Neuronal stem cell (in vitro differentiated cells): ENCODE measurements at regions not wholly inside any gene's neighbourhood (a gene's known extent, or its start where the extent isn't known, plus 50 kb on each side); places are given as distances from the start of the nearest gene placed in this dataset.

Experiments
- DNase-seq: peaks from one replicate; pipeline ENCODE4 v3.0.0-alpha.2; 2013; ENCODE audit warnings: low spot score
- H2AFZ ChIP-seq: one replicate; pipeline ENCODE4 v1.6.1; 2013; ENCODE audit warnings: mild to moderate bottlenecking, low read length, inconsistent platforms
- H2AK5ac ChIP-seq: 2 replicates; pipeline ENCODE4 v1.6.1; 2013; ENCODE audit warnings: low read depth, mild to moderate bottlenecking, inconsistent platforms, low read length, moderate library complexity, mixed read lengths
- H2BK120ac ChIP-seq: 2 replicates; pipeline ENCODE4 v1.6.1; 2013; ENCODE audit warnings: low read depth, mild to moderate bottlenecking, inconsistent platforms, low read length, moderate library complexity, mixed read lengths
- H2BK12ac ChIP-seq: one replicate; pipeline ENCODE4 v1.6.1; 2013; ENCODE audit warnings: low read length, inconsistent platforms
- H2BK15ac ChIP-seq: 2 replicates; pipeline ENCODE4 v1.6.1; 2013; ENCODE audit warnings: mild to moderate bottlenecking, low read length, inconsistent platforms, mixed read lengths
- H2BK5ac ChIP-seq: one replicate; pipeline ENCODE4 v1.6.1; 2013; ENCODE audit warnings: inconsistent platforms, mild to moderate bottlenecking, low read length, moderate library complexity
- H3K14ac ChIP-seq: one replicate; pipeline ENCODE4 v1.6.1; 2013; ENCODE audit warnings: low read length, inconsistent platforms
- H3K18ac ChIP-seq: 2 replicates; pipeline ENCODE4 v1.6.1; 2013; ENCODE audit warnings: low read length, inconsistent platforms
- H3K23ac ChIP-seq: 2 replicates; pipeline ENCODE4 v1.6.1; 2013; ENCODE audit warnings: low read depth, mild to moderate bottlenecking, mixed read lengths, low read length, inconsistent platforms; ENCODE audit not compliant: poor library complexity
- H3K27ac ChIP-seq: replicated peaks from 3 replicates; pipeline ENCODE4 v1.5.1; 2013; ENCODE audit warnings: low read length, inconsistent platforms
- H3K27me3 ChIP-seq, 3 experiments: 2 replicates each; pipeline ENCODE4 v1.6.1; 2013; ENCODE audit warnings: low read length in 3 of 3, mild to moderate bottlenecking in 2 of 3, inconsistent platforms in 1 of 3, low read depth in 1 of 3, mixed read lengths in 1 of 3, moderate library complexity in 1 of 3; ENCODE audit not compliant: control insufficient read depth in 3 of 3, insufficient read depth in 3 of 3
- H3K36me3 ChIP-seq, 2 donors: replicated peaks in 1 of 2; 2 replicates each; pipeline ENCODE4 v1.6.1; 2013; ENCODE audit warnings: low read length in 2 of 2; ENCODE audit not compliant: control insufficient read depth in 2 of 2, insufficient read depth in 2 of 2
- H3K4ac ChIP-seq: 2 replicates; pipeline ENCODE4 v1.6.1; 2013; ENCODE audit warnings: inconsistent platforms, mild to moderate bottlenecking, low read length, moderate library complexity
- H3K4me1 ChIP-seq, 2 donors: 1 replicate in 1 of 2; 2 replicates in 1 of 2; pipeline ENCODE4 v1.6.1; 2013; ENCODE audit warnings: low read length in 2 of 2, low read depth in 1 of 2; ENCODE audit not compliant: control insufficient read depth in 2 of 2, insufficient read depth in 1 of 2
- H3K4me2 ChIP-seq: one replicate; pipeline ENCODE4 v1.6.1; 2013; ENCODE audit warnings: mild to moderate bottlenecking, low read length, inconsistent platforms; ENCODE audit not compliant: insufficient read depth, poor library complexity, severe bottlenecking
- H3K4me3 ChIP-seq, 2 donors: 2 replicates each; pipeline ENCODE4 v1.5.1; 2013; ENCODE audit warnings: low read length in 2 of 2, mild to moderate bottlenecking in 2 of 2, inconsistent platforms in 1 of 2, moderate library complexity in 1 of 2
- H3K79me1 ChIP-seq: one replicate; pipeline ENCODE4 v1.6.1; 2013; ENCODE audit warnings: low read depth, mild to moderate bottlenecking, inconsistent platforms, low read length, moderate library complexity
- H3K9ac ChIP-seq: one replicate; pipeline ENCODE4 v1.6.1; 2013; ENCODE audit warnings: mild to moderate bottlenecking, low read depth, low read length, inconsistent platforms; ENCODE audit not compliant: poor library complexity
- H3K9me3 ChIP-seq, 2 donors: replicated peaks in 1 of 2; 2 replicates each; pipeline versions ENCODE3 to v1.6.1; 2013; ENCODE audit warnings: low read length in 2 of 2, mild to moderate bottlenecking in 2 of 2, inconsistent platforms in 1 of 2, low read depth in 1 of 2, mixed read lengths in 1 of 2, moderate library complexity in 1 of 2; ENCODE audit not compliant: control insufficient read depth in 2 of 2, insufficient read depth in 1 of 2
- H4K8ac ChIP-seq: one replicate; pipeline ENCODE4 v1.6.1; 2013; ENCODE audit warnings: low read depth, mild to moderate bottlenecking, inconsistent platforms, low read length, moderate library complexity
- H4K91ac ChIP-seq: one replicate; pipeline ENCODE4 v1.6.1; 2013; ENCODE audit warnings: low read length, low read depth, mild to moderate bottlenecking, inconsistent platforms; ENCODE audit not compliant: poor library complexity
- WGBS, 2 donors: extraction: QIAGEN DNeasy Blood & Tissue Kit; methylation state at CpG; one replicate each; pipeline ENCODE4 v1.1.7; 2013; ENCODE audit warnings: missing lambda C conversion rate in 2 of 2, mixed read lengths in 1 of 2; ENCODE audit not compliant: insufficient read length in 2 of 2, insufficient replicate concordance in 1 of 2; ENCODE audit errors: extremely low coverage in 2 of 2; 5-methylcytosine and 5-hydroxymethylcytosine counted together

DNA sequence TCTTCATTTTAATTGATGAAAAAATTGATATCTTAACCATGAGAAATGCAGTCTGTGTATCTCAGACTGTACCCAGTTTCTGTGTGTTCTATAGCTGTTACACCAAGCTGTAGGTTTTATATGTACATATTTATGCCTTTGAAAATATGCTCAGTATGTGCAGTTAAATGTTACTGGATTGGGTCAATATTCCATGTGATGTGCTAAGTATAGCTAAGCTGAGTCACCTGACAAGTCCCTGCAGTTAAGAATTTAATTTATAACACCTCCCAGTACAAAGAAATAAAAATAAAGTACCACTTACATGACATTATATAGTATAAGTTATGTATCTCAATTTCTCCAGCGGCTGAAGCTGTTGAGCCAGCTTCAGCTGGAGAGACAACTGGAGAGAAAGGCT is 984.0 kb downstream of the GALC start:
- Histone ChIP-seq H2BK120ac (no peak overlapping the region), H3K23ac (no peak overlapping the region), H2BK12ac (no peak overlapping the region), H2BK15ac (no peak overlapping the region), H3K9me3 (peaks cover 0 to 2% of the 10 kb centered on the region in 2 donors), H3K9ac (no peak overlapping the region), H3K4me1 (no peaks in the 10 kb centered on the region), H3K14ac (no peak overlapping the region), H3K4ac (no peak overlapping the region), H3K79me1 (no peaks in the 10 kb centered on the region), H3K27me3 (no peaks in the 10 kb centered on the region), H2AK5ac (no peak overlapping the region), H4K91ac (no peak overlapping the region), H4K8ac (no peak overlapping the region), H3K18ac (no peak overlapping the region), H3K4me2 (no peak overlapping the region), H2AFZ (no peak overlapping the region), H3K4me3 (no peak overlapping the region), H3K36me3 (no peaks in the 10 kb centered on the region), H2BK5ac (no peak overlapping the region), H3K27ac (no peak overlapping the region)
- DNase-seq: no peak
- no CpG with 5 or more reads among the region's 1 CpG for WGBS, 2 donors

DNA sequence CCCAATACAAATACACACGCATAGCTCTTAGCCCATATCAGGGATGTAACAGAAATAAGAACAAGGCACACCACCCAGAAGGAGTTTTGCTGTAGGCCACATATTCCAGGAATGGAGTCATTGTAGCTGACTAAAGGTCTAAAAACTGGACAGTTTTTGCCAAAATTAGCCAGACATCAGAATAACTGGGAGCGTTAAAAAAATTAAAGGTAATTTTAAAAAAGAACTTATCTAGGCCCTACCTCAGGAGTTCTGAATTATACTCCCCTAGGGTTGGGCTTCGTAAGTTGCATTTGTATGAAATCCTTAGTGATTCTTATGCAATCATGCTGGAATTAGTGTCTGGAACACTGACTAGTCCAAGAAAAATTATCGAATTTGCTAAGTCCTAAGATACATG is 987.7 kb downstream of the GALC start:
- H4K91ac ChIP-seq: no peak overlapping the region
- no peak overlapping the region for H3K18ac ChIP-seq
- H3K36me3 ChIP-seq: no peaks in the 10 kb centered on the region
- no peak overlapping the region for H4K8ac ChIP-seq
- WGBS, 2 donors: no CpG with 5 or more reads among the region's 4 CpGs
- H3K23ac ChIP-seq: no peak overlapping the region
- H2BK5ac ChIP-seq: no peak overlapping the region
- H3K4me1 ChIP-seq: no peaks in the 10 kb centered on the region
- H2AK5ac ChIP-seq: no peak overlapping the region
- H3K14ac ChIP-seq: no peak overlapping the region
- H2BK15ac ChIP-seq: no peak overlapping the region
- no peak for DNase-seq
- no peak overlapping the region for H2BK12ac ChIP-seq
- no peak overlapping the region for H3K4ac ChIP-seq
- no peak overlapping the region for H3K9ac ChIP-seq
- H3K27me3 ChIP-seq: no peaks in the 10 kb centered on the region
- H2BK120ac ChIP-seq: no peak overlapping the region
- no peak overlapping the region for H2AFZ ChIP-seq
- no peak overlapping the region for H3K4me2 ChIP-seq
- no peaks in the 10 kb centered on the region for H3K79me1 ChIP-seq
- no peak overlapping the region for H3K4me3 ChIP-seq
- H3K9me3 ChIP-seq: peaks cover 0 to 2% of the 10 kb centered on the region in 2 donors
- H3K27ac ChIP-seq: no peak overlapping the region

DNA sequence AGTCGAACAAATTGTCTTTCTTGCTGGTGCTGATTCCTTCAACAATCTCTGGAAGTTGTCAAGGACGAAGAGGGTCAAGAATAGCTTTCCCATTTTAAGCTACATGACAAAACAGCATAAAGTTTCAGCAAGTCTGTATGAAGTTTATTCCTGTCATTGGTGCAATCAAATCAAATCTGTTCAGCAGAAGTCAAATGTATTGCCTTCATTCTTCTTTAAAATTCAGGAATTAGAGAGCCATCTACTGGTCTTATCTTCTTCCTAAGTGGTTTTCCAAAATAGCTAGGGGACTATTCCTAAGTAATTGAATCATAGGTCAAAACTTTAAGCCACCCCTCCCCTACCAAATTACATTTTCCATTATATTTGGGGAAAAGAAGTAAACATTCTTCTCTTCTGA is 990.2 kb downstream of the GALC start:
- no peak overlapping the region for H3K4me3 ChIP-seq
- H4K8ac ChIP-seq: no peak overlapping the region
- no peak for DNase-seq
- no peak overlapping the region for H3K4me2 ChIP-seq
- H2BK15ac ChIP-seq: no peak overlapping the region
- no peak overlapping the region for H3K23ac ChIP-seq
- no peak overlapping the region for H2AK5ac ChIP-seq
- peaks cover 0 to 2% of the 10 kb centered on the region in 2 donors for H3K9me3 ChIP-seq
- H2BK5ac ChIP-seq: no peak overlapping the region
- H4K91ac ChIP-seq: no peak overlapping the region
- H2BK12ac ChIP-seq: no peak overlapping the region
- peaks cover 0 to 2% of the 10 kb centered on the region in 2 donors for H3K4me1 ChIP-seq
- H3K27me3 ChIP-seq: no peaks in the 10 kb centered on the region
- no peak overlapping the region for H2AFZ ChIP-seq
- no peak overlapping the region for H3K27ac ChIP-seq
- no peak overlapping the region for H3K14ac ChIP-seq
- H3K9ac ChIP-seq: no peak overlapping the region
- H3K4ac ChIP-seq: no peak overlapping the region
- H3K18ac ChIP-seq: no peak overlapping the region
- no peaks in the 10 kb centered on the region for H3K36me3 ChIP-seq
- no CpG with 5 or more reads among the region's 2 CpGs for WGBS, 2 donors
- no peak overlapping the region for H2BK120ac ChIP-seq
- no peaks in the 10 kb centered on the region for H3K79me1 ChIP-seq

DNA sequence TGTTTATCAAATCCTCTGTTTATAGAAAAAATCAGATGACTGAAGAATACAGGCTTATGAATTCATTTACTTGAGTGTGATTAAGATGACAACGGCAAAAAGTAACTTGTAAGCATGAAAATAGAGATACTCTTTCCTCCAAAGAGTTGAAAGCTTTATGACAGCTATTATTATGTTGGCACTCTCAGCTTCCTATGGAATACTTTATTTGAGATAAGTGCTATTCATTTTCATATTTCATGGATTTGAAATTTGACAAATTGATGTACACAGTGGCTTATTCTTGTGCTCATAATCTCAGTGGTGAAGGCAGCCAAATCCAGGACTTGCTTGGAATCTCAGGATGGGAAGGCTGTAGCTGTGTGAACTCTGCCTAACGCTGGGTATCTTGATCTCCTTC is 991.6 kb downstream of the GALC start:
- no peak overlapping the region for H3K23ac ChIP-seq
- no peak overlapping the region for H2BK5ac ChIP-seq
- H3K9ac ChIP-seq: no peak overlapping the region
- no peak overlapping the region for H3K4ac ChIP-seq
- WGBS, 2 donors: no CpG with 5 or more reads among the region's 2 CpGs
- no peaks in the 10 kb centered on the region for H3K79me1 ChIP-seq
- no peak overlapping the region for H3K18ac ChIP-seq
- no peak overlapping the region for H4K8ac ChIP-seq
- H3K4me2 ChIP-seq: no peak overlapping the region
- no peak overlapping the region for H2BK120ac ChIP-seq
- H3K4me1 ChIP-seq: peaks cover 0 to 2% of the 10 kb centered on the region in 2 donors
- no peak overlapping the region for H4K91ac ChIP-seq
- H3K4me3 ChIP-seq: no peak overlapping the region
- no peak overlapping the region for H2AFZ ChIP-seq
- H2AK5ac ChIP-seq: no peak overlapping the region
- no peaks in the 10 kb centered on the region for H3K36me3 ChIP-seq
- H3K27me3 ChIP-seq: no peaks in the 10 kb centered on the region
- H3K27ac ChIP-seq: no peak overlapping the region
- no peak overlapping the region for H3K14ac ChIP-seq
- no peak overlapping the region for H2BK12ac ChIP-seq
- no peak for DNase-seq
- H3K9me3 ChIP-seq: no peaks in the 10 kb centered on the region
- H2BK15ac ChIP-seq: no peak overlapping the region
